Urinary bladder (tissue), 3 donors: ENCODE measurements at regions not wholly inside any gene's neighbourhood (a gene's known extent, or its start where the extent isn't known, plus 50 kb on each side); places are given as distances from the start of the nearest gene placed in this dataset.

Experiments
- DNase-seq: peaks from one replicate; pipeline ENCODE4 v3.0.0-alpha.2; 2015; ENCODE audit errors: extremely low spot score
- H3K27ac ChIP-seq: one replicate; pipeline ENCODE4 v1.5.1; 2013; ENCODE audit warnings: low read depth, mild to moderate bottlenecking, moderate library complexity
- H3K36me3 ChIP-seq: one replicate; pipeline ENCODE4 v1.6.1; 2013; ENCODE audit warnings: mild to moderate bottlenecking, moderate library complexity; ENCODE audit not compliant: insufficient read depth
- H3K4me1 ChIP-seq: one replicate; pipeline ENCODE4 v1.6.1; 2013; ENCODE audit warnings: mild to moderate bottlenecking, moderate library complexity; ENCODE audit not compliant: insufficient read depth
- H3K4me3 ChIP-seq: one replicate; pipeline ENCODE4 v1.5.1; 2013; ENCODE audit warnings: low read depth, low read length
- WGBS: extraction: QIAGEN DNeasy Blood & Tissue Kit; methylation state at CpG from one replicate; pipeline ENCODE4 v1.1.7; 2013; 5-methylcytosine and 5-hydroxymethylcytosine counted together
- donor health status: healthy with polysubstance abuse.
- donor health status: healthy.

DNA sequence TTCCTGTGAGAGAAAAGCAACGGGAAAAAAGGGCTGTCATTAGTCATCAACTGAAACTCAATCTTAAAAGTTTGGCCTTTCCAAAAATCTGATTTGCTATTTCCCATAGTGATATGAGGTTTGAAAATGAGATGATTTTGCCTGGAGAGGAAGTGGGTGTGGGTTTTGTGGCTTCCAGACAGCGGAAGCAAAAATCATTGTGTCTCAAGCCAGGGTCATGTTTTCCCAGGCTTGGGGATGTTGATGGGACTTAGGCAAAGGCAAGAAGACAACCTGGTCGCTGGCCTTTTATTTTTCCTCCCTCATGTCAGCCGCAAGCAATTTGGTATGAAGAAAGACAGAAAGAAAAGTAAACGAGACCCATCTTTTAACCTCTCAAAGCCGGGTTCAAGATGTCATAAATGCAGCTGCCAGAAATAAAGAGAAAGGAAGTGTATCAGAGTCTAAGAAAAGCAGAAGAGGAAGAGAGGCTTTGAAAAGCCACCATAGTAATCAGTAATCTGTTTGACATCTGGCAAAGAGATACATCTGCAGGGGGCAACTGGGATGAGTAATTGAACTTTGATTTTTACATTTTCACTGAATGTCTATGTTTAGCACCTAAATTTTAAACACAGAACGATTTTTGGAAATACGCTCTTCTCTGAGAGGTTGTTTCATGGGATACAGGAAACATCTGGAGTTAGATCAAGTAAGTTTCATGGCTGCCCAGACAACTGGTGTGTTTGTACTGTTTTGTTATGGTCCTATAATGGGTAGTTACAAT, 521.6 kb upstream of the SLIT2 start:
- WGBS = 26% methylated on average over 8 of the region's 8 CpGs

DNA sequence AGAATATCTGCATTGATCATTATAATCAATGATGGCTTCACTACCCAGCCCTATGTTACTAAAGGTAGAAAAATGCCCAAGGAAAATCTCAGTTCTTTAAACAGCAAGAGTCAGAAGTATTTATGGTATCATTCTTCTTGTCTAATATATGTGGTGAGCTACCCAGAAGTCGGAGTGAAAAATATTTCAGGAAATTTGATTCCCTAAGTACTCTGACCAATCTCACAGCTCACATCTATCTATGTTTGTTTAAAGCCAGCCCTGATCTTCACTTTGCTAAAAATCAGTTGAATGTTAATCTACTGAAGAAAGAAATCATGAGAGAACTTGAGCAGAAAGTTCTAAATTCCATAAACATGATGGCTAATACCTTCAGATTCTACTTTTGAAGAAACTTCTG, 522.9 kb upstream of the SLIT2 start:
- Histone ChIP-seq H3K27ac (no peak overlapping the region), H3K36me3 (no peaks in the 10 kb centered on the region), H3K4me3 (no peak overlapping the region), H3K4me1 (no peaks in the 10 kb centered on the region)
- 63% methylated on average over 1 of the region's 1 CpG for WGBS
- DNase-seq = no peak

More for the DNA sequence above, 521.6 kb upstream of the SLIT2 start:
- no peak for DNase-seq
- H3K4me1 ChIP-seq = no peaks in the 10 kb centered on the region
- H3K36me3 ChIP-seq = no peaks in the 10 kb centered on the region
- no peak overlapping the region for H3K4me3 ChIP-seq
- no peak overlapping the region for H3K27ac ChIP-seq

DNA sequence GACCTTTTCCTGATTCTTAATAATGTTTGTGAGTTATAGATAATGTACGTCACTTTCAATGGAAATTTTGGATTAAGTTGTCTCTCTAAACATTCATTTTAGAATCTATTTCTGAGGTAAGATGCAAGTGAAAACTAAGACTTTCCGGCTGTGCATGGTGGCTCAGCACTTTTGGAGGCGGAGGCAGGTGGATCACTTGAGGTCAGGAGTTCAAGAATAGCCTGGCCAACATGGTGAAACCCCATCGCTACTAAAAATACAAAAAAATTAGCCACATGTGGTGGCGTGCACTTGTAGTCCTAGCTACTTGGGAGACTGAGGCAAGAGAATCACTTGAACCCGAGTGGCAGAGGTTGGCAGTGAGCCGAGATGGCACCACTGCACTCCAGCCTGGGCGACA, 524.6 kb upstream of the SLIT2 start:
- DNase-seq = no peak
- H3K36me3 ChIP-seq = no peaks in the 10 kb centered on the region
- H3K4me3 ChIP-seq = no peak overlapping the region
- H3K4me1 ChIP-seq = no peaks in the 10 kb centered on the region
- H3K27ac ChIP-seq = no peak overlapping the region
- WGBS = 96% methylated on average over 8 of the region's 8 CpGs

DNA sequence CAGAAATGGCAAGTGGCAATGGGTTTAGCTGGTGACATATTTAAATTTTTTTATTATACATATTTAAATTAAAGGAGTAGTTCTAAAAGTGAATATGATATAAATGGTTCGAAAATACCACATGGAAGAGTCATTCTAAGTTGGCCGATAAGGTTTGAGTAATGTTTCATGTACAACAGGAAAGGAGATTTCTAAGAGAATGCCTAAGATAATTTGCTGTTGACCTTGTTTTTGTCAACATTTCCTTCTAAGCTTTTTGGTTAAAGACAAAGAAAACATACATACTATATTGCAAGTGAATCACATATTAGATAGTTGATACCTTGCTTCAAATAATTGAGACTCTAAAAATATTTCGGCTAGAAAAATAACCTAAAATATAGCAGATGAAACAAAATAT, 526.6 kb upstream of the SLIT2 start:
- WGBS = 96% methylated on average over 3 of the region's 3 CpGs
- no peak for DNase-seq
- H3K27ac ChIP-seq = no peak overlapping the region

DNA sequence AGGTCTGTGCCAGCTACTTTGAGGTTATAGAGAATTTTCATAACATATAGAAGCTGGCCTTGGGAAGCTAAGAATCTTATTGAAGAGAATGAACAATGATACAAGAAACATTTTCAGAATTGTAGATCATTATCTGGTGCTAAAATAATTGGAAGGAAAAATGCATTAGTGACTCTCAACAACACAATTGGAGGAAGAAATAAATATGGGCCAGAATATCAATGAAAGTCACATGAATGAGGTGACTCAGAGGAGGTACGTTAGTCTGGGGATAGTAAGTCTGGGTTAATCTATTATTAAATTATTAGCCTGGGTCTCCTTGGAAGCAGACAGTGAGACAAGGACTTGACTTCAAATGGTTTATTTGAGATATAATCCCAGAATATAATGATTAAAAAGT, 529.3 kb upstream of the SLIT2 start:
- Histone ChIP-seq H3K4me3 (no peak overlapping the region), H3K4me1 (no peaks in the 10 kb centered on the region), H3K27ac (no peak overlapping the region), H3K36me3 (no peaks in the 10 kb centered on the region)
- no peak for DNase-seq
- WGBS = 64% methylated on average over 1 of the region's 1 CpG

More for the DNA sequence above, 526.6 kb upstream of the SLIT2 start:
- no peak overlapping the region for H3K4me3 ChIP-seq
- no peaks in the 10 kb centered on the region for H3K36me3 ChIP-seq
- H3K4me1 ChIP-seq = no peaks in the 10 kb centered on the region

DNA sequence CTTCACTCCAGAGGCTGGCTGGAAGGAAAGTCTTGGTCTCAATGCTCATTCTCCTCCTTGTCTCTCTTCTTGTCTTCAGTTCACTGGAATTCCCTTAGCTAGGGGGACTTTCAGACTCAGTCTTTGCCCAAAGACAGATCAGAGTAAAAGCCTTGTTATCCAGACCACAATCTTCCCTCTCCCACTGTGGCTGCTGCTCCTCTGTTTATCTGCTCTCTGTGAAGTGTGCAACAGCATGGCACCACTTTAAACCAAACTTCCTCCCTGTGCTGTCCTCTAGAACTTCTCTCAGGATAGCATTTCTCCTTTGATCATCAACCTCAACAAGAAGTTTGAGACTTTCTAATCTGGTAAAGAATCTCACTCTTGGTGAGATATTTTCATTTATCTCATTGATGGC, 530.1 kb upstream of the SLIT2 start:
- Histone ChIP-seq H3K27ac (no peak overlapping the region), H3K36me3 (no peaks in the 10 kb centered on the region), H3K4me3 (no peak overlapping the region), H3K4me1 (no peaks in the 10 kb centered on the region)
- no peak for DNase-seq

DNA sequence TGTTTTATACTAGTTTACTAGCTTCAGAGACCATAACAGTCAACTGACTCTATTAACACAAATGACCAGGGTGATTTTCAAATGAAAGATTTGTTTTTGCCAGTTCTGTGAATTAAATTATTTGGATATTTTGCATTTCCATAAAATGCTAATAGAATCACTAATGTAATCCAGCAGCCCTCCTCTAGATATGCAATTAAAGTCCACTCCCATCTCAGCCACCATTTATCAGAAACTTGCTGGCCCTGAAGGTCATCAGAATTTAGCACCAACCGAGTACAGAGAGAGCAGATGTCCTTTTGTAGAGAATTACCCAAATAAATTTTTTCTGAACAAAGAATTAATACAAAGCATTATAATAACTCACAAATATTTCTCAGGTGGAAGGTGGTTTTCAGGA, 531.1 kb upstream of the SLIT2 start:
- H3K4me3 ChIP-seq = no peak overlapping the region
- no peak for DNase-seq
- no peak overlapping the region for H3K27ac ChIP-seq
- H3K36me3 ChIP-seq = no peaks in the 10 kb centered on the region
- no peaks in the 10 kb centered on the region for H3K4me1 ChIP-seq
- WGBS = 80% methylated on average over 1 of the region's 1 CpG

DNA sequence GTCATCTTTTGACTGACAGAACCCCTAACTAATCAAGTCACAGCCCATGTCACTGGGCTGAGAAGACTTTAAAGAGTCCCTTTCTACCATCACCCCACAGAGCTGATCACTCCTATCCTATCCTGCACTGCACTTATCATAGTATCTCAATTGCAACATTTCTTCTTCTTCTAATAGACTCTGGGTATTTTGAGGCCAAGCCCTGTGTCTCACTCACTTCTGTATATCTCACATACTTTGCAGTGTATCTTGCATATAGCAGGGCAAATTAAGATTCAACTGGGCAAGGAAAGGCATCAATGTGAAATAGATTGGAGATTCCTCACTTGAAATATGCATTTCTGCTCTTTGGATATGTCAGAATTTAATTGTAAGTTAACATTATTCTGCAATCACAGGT, 531.5 kb upstream of the SLIT2 start:
- H3K4me3 ChIP-seq = no peak overlapping the region
- no peaks in the 10 kb centered on the region for H3K36me3 ChIP-seq
- no peak overlapping the region for H3K27ac ChIP-seq
- no peaks in the 10 kb centered on the region for H3K4me1 ChIP-seq
- DNase-seq = no peak

DNA sequence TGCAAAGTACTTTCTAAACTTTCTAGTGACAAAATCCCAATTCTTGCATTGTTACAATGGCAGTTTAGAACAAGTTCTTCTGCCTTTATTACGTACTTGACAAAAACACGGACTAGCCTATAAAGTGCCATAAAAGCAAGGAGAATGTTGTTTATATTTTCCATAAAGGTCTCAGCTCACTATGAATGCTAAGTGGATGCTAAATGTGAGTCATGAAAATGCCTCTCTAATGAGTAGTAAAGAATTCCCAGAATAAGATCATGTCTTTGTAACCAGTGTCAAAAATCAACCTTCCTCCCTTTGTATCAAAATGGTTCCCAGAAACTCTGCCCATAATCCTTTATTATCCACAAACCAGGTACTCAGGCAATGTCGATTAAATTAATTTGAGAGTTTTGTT, 539.8 kb upstream of the SLIT2 start:
- no peaks in the 10 kb centered on the region for H3K4me1 ChIP-seq
- 65% methylated on average over 3 of the region's 3 CpGs for WGBS
- no peak for DNase-seq
- H3K36me3 ChIP-seq = no peaks in the 10 kb centered on the region
- H3K27ac ChIP-seq = no peak overlapping the region
- H3K4me3 ChIP-seq = no peak overlapping the region

DNA sequence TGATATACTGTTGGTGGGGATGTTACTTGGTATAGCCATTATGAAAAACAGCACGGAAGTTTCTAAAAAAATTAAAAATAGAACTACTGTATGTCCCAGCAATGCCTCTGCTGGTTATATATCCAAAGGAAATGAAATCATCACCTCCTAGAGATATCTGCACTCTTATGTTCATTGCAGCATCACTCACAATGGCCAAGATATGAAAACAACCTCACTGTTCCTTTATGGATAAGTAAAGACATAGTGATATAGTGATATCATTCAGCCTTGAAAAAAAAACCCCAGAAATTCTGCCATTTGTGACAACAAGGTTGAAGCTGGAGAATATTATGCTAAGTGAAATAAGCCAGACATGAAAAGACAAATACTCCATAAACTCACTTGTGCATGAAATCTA, 543.8 kb upstream of the SLIT2 start:
- no peaks in the 10 kb centered on the region for H3K36me3 ChIP-seq
- no peak for DNase-seq
- 76% methylated on average over 1 of the region's 1 CpG for WGBS
- no peaks in the 10 kb centered on the region for H3K4me1 ChIP-seq
- no peak overlapping the region for H3K27ac ChIP-seq
- H3K4me3 ChIP-seq = no peak overlapping the region

DNA sequence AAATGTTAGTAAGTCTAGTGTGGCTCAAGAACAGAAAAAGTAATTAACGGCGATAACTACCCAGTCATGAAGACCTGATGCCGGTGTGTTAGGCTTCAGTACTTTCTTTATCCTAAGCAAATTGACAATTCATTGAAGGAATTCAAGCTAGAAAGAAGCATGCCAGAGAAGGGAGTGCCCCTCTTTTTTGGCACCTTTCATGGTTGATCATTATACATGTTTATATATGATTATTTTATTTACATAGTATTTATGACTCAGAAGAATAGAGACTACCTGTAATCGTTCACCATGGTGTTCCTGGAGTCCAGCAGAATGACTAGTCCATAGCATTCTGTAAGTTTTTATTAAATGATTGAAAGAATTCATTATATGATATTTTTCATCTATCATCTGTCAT, 548.3 kb upstream of the SLIT2 start:
- 94% methylated on average over 4 of the region's 4 CpGs for WGBS
- Histone ChIP-seq H3K27ac (no peak overlapping the region), H3K36me3 (no peaks in the 10 kb centered on the region)

DNA sequence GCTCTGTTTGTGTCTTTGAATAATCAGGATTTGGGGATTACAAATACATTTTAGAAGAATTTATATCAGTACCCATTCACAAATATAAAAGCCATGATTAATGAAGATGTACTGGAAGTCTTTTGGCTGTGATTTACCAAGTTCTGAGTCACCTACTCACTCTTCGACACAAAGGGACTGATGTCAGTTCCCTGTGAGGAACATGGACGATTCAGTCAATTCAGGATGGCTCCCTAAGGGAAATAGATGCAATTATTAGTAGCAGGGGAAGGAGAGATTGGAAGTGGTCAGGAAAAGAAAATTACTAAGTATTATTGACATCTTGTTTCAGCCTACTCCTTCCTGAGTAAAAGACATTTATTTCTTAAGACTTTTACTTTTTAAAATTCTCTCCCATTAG, 550.7 kb upstream of the SLIT2 start:
- H3K4me1 ChIP-seq = no peaks in the 10 kb centered on the region
- H3K27ac ChIP-seq = no peak overlapping the region
- 52% methylated on average over 2 of the region's 2 CpGs for WGBS
- no peaks in the 10 kb centered on the region for H3K36me3 ChIP-seq
- DNase-seq = no peak
- H3K4me3 ChIP-seq = no peak overlapping the region

More for the DNA sequence above, 548.3 kb upstream of the SLIT2 start:
- H3K4me1 ChIP-seq = no peaks in the 10 kb centered on the region
- no peak for DNase-seq
- no peak overlapping the region for H3K4me3 ChIP-seq

DNA sequence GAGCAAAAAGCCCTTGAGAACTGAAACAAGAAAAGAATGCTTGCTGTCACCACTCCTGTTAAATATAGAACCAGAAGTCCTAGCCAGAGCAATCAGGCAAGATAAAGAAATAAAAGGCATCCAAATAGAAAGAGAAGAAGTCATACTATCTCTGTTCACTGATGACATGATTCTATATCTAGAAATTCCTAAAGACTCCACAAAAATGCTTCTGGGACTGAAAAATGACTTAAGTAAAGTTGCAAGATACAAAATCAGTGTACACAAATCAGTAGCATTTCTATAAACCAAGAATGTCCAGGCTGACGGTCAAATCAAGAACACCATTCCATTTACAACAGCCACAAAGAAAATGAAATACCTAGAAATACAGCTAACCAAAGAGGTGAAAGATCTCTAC, 552.7 kb upstream of the SLIT2 start:
- WGBS = 99% methylated on average over 1 of the region's 1 CpG
- no peak for DNase-seq
- H3K36me3 ChIP-seq = no peaks in the 10 kb centered on the region
- no peak overlapping the region for H3K27ac ChIP-seq
- no peak overlapping the region for H3K4me3 ChIP-seq
- no peaks in the 10 kb centered on the region for H3K4me1 ChIP-seq

DNA sequence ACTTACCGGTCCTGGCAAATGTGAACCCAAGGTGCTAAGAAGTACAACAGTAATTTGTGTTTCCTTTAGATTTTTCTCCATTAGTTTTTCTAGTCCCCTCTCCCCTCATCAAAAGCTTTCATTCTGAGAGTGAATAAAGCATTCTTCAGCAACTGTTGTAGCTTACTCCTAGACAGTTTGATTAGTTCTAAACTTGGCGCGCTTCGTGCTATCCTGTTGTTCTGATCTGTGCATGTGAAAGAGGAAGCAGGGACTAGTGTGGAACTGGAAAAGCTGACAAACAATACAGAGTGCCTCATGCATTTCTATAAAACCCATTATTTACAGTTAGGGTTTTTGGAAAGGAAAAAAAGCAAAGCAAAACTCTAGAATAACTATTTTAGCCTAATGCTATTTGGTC, 556.9 kb upstream of the SLIT2 start:
- no peak overlapping the region for H3K4me3 ChIP-seq
- no peaks in the 10 kb centered on the region for H3K4me1 ChIP-seq
- no peak for DNase-seq
- no peaks in the 10 kb centered on the region for H3K36me3 ChIP-seq
- H3K27ac ChIP-seq = no peak overlapping the region
- 46% methylated on average over 4 of the region's 4 CpGs for WGBS
